HFFc6 (cell line): ENCODE measurements at regions not wholly inside any gene's neighbourhood (a gene's known extent, or its start where the extent isn't known, plus 50 kb on each side); places are given as distances from the start of the nearest gene placed in this dataset.

ENCODE experiments used
- DNase-seq: peaks from one replicate; pipeline ENCODE4 v3.0.0-alpha.2; 2018
- H3K27ac Mint-ChIP-seq: 2 replicates; pipeline ENCODE4 v1.8.0; 2020; ENCODE audit warnings: mild to moderate bottlenecking, mixed read lengths
- H3K27me3 Mint-ChIP-seq: 2 replicates; pipeline ENCODE4 v1.8.0; 2021; ENCODE audit warnings: mild to moderate bottlenecking, moderate library complexity, mixed read lengths; ENCODE audit not compliant: insufficient read depth
- H3K36me3 Mint-ChIP-seq: 2 replicates; pipeline ENCODE4 v1.8.0; 2021; ENCODE audit warnings: low read depth, mixed read lengths
- H3K4me1 Mint-ChIP-seq: 2 replicates; pipeline ENCODE4 v1.8.0; 2020; ENCODE audit warnings: low read depth, mixed read lengths
- H3K4me3 Mint-ChIP-seq: 2 replicates; pipeline ENCODE4 v1.8.0; 2020; ENCODE audit warnings: mild to moderate bottlenecking, moderate library complexity, mixed read lengths
- H3K9me3 Mint-ChIP-seq: 2 replicates; pipeline ENCODE4 v1.8.0; 2020; ENCODE audit warnings: mild to moderate bottlenecking, mixed read lengths
- TF ChIP-seq, protein P1 (sequence below): fragments of 200-600 bp; sonication (generic); IDR thresholded peaks from 2 replicates; pipeline ENCODE4 v1.5.0; 2021; ENCODE audit warnings: antibody characterized with exemption, mild to moderate bottlenecking

DNA sequence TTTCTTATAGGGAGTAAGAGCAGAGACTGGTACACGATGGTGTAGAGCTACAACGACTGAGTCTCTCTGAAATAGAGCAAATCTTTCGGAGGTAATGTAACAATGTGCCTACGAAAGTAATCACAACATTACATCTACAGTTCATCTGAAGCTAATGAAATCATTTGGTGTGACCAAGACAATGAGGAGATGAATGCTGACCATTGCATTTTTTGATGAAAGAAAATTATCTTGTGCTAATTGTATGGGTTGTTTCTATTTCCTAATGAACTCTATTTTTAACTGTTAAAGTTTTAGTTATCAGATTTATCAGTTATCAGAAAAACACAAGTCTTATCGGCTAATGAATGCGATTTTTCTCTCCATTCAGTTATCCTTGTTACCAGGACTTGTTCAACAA is 913.4 kb downstream of the SLITRK6 start:
- no peaks in the 10 kb centered on the region for H3K36me3 Mint-ChIP-seq
- no peak overlapping the region for H3K4me3 Mint-ChIP-seq
- no peak for DNase-seq
- peaks cover 20% of the 10 kb centered on the region for H3K4me1 Mint-ChIP-seq
- no peaks in the 10 kb centered on the region for H3K9me3 Mint-ChIP-seq
- no peaks in the 10 kb centered on the region; the same call in 1 of the 2 replicates for H3K27me3 Mint-ChIP-seq
- no peak overlapping the region for H3K27ac Mint-ChIP-seq
- TF ChIP-seq, protein P1, sequence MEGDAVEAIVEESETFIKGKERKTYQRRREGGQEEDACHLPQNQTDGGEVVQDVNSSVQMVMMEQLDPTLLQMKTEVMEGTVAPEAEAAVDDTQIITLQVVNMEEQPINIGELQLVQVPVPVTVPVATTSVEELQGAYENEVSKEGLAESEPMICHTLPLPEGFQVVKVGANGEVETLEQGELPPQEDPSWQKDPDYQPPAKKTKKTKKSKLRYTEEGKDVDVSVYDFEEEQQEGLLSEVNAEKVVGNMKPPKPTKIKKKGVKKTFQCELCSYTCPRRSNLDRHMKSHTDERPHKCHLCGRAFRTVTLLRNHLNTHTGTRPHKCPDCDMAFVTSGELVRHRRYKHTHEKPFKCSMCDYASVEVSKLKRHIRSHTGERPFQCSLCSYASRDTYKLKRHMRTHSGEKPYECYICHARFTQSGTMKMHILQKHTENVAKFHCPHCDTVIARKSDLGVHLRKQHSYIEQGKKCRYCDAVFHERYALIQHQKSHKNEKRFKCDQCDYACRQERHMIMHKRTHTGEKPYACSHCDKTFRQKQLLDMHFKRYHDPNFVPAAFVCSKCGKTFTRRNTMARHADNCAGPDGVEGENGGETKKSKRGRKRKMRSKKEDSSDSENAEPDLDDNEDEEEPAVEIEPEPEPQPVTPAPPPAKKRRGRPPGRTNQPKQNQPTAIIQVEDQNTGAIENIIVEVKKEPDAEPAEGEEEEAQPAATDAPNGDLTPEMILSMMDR = no peak

DNA sequence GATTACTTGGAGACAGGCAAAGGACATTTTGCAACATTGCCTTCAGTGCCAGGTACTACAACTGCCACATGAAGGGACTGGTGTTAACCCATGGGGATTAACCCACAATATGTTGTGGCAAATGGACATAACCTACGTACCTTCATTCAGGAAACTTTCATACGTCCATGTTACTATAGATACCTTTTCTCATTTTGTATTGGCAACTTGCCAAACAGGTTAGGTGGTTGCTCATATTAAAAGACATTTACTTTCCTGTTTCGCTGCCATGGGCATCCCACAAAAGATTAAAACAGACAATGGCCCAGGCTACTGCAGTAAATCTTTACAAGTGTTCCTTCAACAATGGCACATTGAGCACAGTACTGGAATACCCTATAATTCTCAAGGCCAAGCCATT is 925.3 kb downstream of the SLITRK6 start:
- Mint-ChIP-seq H3K4me3 (no peak overlapping the region), H3K9me3 (peaks cover 15% of the 10 kb centered on the region), H3K36me3 (peaks cover 13% of the 10 kb centered on the region; the same call in 1 of the 2 replicates), H3K27ac (no peak overlapping the region), H3K4me1 (peaks cover 33% of the 10 kb centered on the region), H3K27me3 (no peaks in the 10 kb centered on the region)
- DNase-seq = no peak
- TF ChIP-seq, protein P1 = no peak

DNA sequence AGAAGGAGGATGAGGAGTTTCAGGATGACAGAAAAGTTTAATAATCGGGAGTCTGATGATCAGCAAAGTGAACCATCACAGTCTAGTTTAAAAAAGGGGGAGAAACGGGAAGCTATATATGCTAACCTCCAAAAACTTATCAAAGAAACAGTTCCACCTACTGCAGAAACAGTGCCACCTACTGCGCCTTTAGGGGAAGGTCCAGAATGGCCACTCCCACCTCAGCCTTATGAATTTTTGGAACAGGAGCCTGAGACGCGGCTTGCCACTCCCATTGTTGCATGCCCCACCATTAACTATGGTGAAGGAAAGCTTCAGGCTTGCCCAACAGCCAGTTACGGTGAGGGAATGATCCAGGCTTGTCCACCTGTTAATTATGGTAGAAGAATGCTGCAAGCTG is 929.0 kb downstream of the SLITRK6 start:
- H3K4me1 Mint-ChIP-seq = peaks cover 48% of the 10 kb centered on the region
- DNase-seq = peak; percentile 4
- H3K27me3 Mint-ChIP-seq = peaks cover 2% of the 10 kb centered on the region; the same call in 1 of the 2 replicates
- no peak overlapping the region for H3K27ac Mint-ChIP-seq
- no peaks in the 10 kb centered on the region; the same call in 1 of the 2 replicates for H3K36me3 Mint-ChIP-seq
- TF ChIP-seq, protein P1 = peak; percentile 63
- H3K4me3 Mint-ChIP-seq = peak overlapping the region; percentile 7; the same call in 1 of the 2 replicates
- H3K9me3 Mint-ChIP-seq = no peaks in the 10 kb centered on the region

DNA sequence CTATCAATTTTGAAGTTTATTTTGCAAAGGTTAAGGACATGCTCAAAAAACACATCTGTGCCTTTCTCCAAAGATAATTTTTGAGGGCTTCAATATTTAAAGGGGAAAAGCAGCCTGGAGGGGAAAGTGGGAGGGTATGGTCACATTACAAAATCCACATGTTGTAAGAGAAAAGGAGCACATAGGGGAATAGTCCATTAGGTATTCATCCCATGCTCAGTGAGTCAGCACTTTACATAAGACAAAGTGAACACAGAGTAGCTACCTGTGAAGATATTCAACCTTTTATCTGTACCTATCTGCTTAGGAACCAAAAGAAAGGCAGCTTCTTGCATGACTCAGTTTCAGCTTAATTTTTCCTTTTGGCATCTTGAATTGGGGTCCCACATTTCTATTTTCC is 932.0 kb downstream of the SLITRK6 start:
- Mint-ChIP-seq H3K27me3 (peaks cover 2% of the 10 kb centered on the region; the same call in 1 of the 2 replicates), H3K36me3 (no peaks in the 10 kb centered on the region), H3K4me1 (peaks cover 41% of the 10 kb centered on the region), H3K4me3 (peak overlapping the region; percentile 27; the same call in 1 of the 2 replicates), H3K9me3 (no peaks in the 10 kb centered on the region), H3K27ac (peak overlapping the region; percentile 27; the same call in 1 of the 2 replicates)
- TF ChIP-seq, protein P1 = no peak
- no peak for DNase-seq

DNA sequence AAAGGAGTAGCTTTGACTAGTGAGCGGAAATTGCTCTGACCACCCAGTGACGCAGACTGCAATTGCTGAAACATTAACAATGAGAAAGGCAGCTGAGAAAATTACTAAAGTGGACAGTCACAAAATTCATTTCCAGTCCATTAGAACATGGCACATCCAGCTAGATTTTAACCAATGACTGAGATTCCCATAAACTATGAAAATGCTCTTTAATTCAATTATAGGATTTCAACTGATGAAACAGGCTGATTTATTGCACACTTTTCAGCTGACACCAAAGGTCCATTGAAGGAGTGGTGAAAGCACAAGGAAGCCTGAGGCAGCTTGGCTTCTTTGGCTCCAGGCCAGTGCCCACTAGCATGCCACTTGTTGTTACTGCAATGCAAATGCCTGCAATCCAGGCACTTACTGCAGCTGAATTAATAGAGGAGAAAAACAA is 933.4 kb downstream of the SLITRK6 start:
- DNase-seq = no peak
- peaks cover 41% of the 10 kb centered on the region for H3K4me1 Mint-ChIP-seq
- TF ChIP-seq, protein P1 = no peak
- H3K4me3 Mint-ChIP-seq = peak overlapping the region; percentile 36; the same call in 1 of the 2 replicates
- H3K9me3 Mint-ChIP-seq = no peaks in the 10 kb centered on the region
- H3K36me3 Mint-ChIP-seq = no peaks in the 10 kb centered on the region
- peaks cover 2% of the 10 kb centered on the region; the same call in 1 of the 2 replicates for H3K27me3 Mint-ChIP-seq
- peak overlapping the region; percentile 16; the same call in 1 of the 2 replicates for H3K27ac Mint-ChIP-seq
